Subcutaneous abdominal adipose tissue (tissue), 5 donors: ENCODE measurements at regions not wholly inside any gene's neighbourhood (a gene's known extent, or its start where the extent isn't known, plus 50 kb on each side); places are given as distances from the start of the nearest gene placed in this dataset.
"Not testable (repeated sequence)": the region's sequence is repeated elsewhere in the genome, so short reads cannot be mapped to it uniquely, and the experiment has no call there.

ENCODE experiments used
- H3K27ac ChIP-seq: one replicate; pipeline ENCODE4 v1.7.0; 2013; ENCODE audit warnings: low read depth, mild to moderate bottlenecking, inconsistent platforms, low read length, moderate library complexity
- H3K27me3 ChIP-seq, 5 donors: one replicate each; pipeline ENCODE4 v1.7.0; 2013; ENCODE audit warnings: low read length in 5 of 5, inconsistent platforms in 1 of 5; ENCODE audit not compliant: control insufficient read depth in 5 of 5, insufficient read depth in 4 of 5
- H3K36me3 ChIP-seq, 5 donors: one replicate each; pipeline ENCODE4 v1.7.0; 2013; ENCODE audit warnings: low read length in 5 of 5; ENCODE audit not compliant: control insufficient read depth in 5 of 5, insufficient read depth in 5 of 5
- H3K4me1 ChIP-seq, 5 donors: one replicate each; pipeline ENCODE4 v1.7.0; 2013; ENCODE audit warnings: low read length in 5 of 5, mild to moderate bottlenecking in 3 of 5, moderate library complexity in 1 of 5; ENCODE audit not compliant: control insufficient read depth in 5 of 5, insufficient read depth in 5 of 5
- H3K4me3 ChIP-seq, 5 donors: one replicate each; pipeline ENCODE4 v1.7.0; 2013; ENCODE audit warnings: low read length in 5 of 5, low read depth in 1 of 5
- H3K9ac ChIP-seq, 5 donors: one replicate each; pipeline ENCODE4 v1.7.0; 2013; ENCODE audit warnings: low read length in 5 of 5, mild to moderate bottlenecking in 4 of 5, moderate library complexity in 3 of 5
- H3K9me3 ChIP-seq, 5 donors: one replicate each; pipeline ENCODE4 v1.7.0; 2013; ENCODE audit warnings: low read length in 5 of 5; ENCODE audit not compliant: control insufficient read depth in 5 of 5
- donor health status: healthy.
- donor health status: healthy.
- donor health status: healthy.
- donor health status: healthy.
- donor health status: healthy.

DNA sequence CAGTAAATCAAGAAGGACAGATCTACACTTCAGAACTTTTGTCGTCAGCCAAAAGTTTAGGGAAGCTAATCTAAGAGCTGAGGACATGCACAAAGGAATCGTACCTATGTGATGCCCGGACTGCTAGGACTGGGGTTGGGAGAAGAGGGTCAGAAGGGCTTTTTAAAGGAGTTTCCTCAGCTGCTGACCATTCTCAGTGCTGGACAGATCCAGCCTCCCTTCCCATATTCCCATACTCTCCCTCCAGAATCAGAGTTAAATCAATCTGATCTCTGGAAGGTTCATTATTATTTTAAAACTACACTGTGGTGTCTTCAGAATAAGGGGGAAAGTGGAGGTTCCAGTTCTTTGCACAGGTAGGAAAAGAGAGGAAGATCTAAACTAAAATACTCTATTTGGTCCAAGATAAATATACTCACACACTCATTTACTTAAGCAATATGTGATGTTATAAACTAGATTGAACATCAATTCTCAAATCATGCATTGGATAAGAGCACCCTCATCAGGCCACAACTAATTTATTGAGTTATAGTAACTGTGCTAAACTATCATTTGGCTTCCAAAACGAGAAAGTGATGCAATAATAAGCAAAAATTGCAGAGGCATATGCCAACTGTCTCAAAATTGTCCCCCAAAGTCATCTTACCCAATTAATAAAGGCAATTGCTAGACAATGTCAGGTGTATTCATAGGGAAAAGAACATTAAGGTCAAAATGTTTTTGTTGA lies 124.7 kb downstream of the HNRNPD start:
- Histone ChIP-seq H3K4me1 (no peaks in the 10 kb centered on the region), H3K27ac (no peak overlapping the region), H3K36me3 (no peaks in the 10 kb centered on the region), H3K27me3 (no peaks in the 10 kb centered on the region), H3K9me3 (no peaks in the 10 kb centered on the region), H3K9ac (no peak overlapping the region), H3K4me3 (no peak overlapping the region)

DNA sequence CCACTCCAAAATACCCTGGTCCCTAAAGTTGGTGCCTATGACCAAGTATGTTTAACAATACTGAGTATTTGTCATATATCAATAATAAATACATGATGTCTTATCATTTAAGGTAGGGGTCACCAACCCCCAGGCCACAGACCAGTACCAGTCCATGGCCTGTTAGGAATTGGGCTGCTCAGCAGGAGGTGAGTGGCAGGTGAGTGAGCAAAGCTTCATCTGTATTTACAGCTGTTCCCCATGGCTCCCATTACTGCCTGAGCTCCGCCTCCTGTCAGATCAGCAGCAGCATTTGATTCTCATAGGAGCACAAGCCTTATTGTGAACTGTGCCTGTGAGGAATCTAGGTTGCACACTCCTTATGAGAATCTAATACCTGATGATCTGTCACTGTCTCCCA lies 126.2 kb downstream of the HNRNPD start:
- Histone ChIP-seq H3K27ac (no peak overlapping the region), H3K9ac (no peak overlapping the region), H3K4me3 (no peak overlapping the region), H3K4me1 (no peaks in the 10 kb centered on the region), H3K27me3 (no peaks in the 10 kb centered on the region), H3K36me3 (no peaks in the 10 kb centered on the region), H3K9me3 (no peaks in the 10 kb centered on the region)

GRCh38 chr4:82247171-82247570 lies 126.6 kb downstream of the HNRNPD start:
- no peak overlapping the region for H3K4me3 ChIP-seq
- no peaks in the 10 kb centered on the region for H3K36me3 ChIP-seq
- H3K9ac ChIP-seq: no peak overlapping the region
- H3K4me1 ChIP-seq: no peaks in the 10 kb centered on the region
- H3K27me3 ChIP-seq: no peaks in the 10 kb centered on the region
- no peak overlapping the region for H3K27ac ChIP-seq
- no peaks in the 10 kb centered on the region for H3K9me3 ChIP-seq

GRCh38 chr4:82241534-82241933 lies 132.3 kb downstream of the HNRNPD start:
- Histone ChIP-seq H3K27me3 (no peaks in the 10 kb centered on the region), H3K9ac (no peak overlapping the region), H3K9me3 (no peaks in the 10 kb centered on the region), H3K27ac (no peak overlapping the region), H3K4me1 (no peaks in the 10 kb centered on the region), H3K36me3 (no peaks in the 10 kb centered on the region), H3K4me3 (no peak overlapping the region)

- Histone ChIP-seq H3K36me3 (no peaks in the 10 kb centered on the region), H3K9me3 (no peaks in the 10 kb centered on the region), H3K4me3 (no peak overlapping the region), H3K9ac (no peak overlapping the region), H3K4me1 (no peaks in the 10 kb centered on the region), H3K27ac (no peak overlapping the region), H3K27me3 (no peaks in the 10 kb centered on the region)
Measured at GRCh38 chr4:82240410-82240809, 133.4 kb downstream of the HNRNPD start.

- not testable (repeated sequence) for H3K27me3 ChIP-seq, H3K9ac ChIP-seq, H3K4me1 ChIP-seq, H3K4me3 ChIP-seq, H3K9me3 ChIP-seq, H3K36me3 ChIP-seq, H3K27ac ChIP-seq
Measured at GRCh38 chr4:82237142-82237541, 136.6 kb downstream of the HNRNPD start.

DNA sequence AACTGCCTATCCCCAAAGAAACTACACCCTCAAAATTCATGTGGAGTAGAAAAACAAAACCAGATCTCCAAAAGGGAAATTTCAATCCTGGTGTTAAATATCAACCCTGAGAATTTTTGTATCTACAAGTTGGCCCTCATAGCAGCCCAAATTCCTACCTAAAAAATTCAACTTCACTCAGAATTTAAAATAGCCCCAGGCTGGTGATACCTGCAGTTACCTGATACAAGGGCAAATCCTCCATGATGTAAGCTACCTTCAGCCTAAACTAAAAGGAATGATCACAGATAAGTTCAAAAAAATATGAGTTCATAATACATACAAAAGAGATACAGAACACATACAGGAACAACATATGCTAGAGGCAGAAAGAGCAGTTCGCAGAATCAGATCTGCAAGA lies 138.4 kb downstream of the HNRNPD start:
- H3K9me3 ChIP-seq: no peaks in the 10 kb centered on the region
- H3K27ac ChIP-seq: no peak overlapping the region
- no peak overlapping the region for H3K9ac ChIP-seq
- H3K4me3 ChIP-seq: no peak overlapping the region
- no peaks in the 10 kb centered on the region for H3K36me3 ChIP-seq
- H3K4me1 ChIP-seq: no peaks in the 10 kb centered on the region
- no peaks in the 10 kb centered on the region for H3K27me3 ChIP-seq

DNA sequence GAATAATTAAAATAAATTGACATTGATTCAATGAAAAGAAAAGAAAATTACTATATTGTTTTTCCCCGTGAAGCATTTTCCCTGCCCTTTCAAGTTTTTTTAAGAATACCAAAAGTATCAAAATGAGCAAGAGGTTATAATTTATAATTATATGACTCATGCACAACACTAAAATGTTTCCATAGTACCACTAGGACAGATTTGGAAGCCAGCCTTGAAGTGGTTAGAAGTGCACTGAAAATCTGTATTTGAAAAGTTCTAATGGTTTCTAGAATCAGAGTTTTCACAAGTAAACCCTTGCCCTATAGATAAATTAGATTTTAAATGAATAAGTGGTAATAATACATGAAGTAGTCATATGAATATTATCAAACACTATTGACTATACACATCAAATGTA lies 140.9 kb downstream of the HNRNPD start:
- no peaks in the 10 kb centered on the region for H3K4me1 ChIP-seq
- H3K9ac ChIP-seq: no peak overlapping the region
- H3K27me3 ChIP-seq: no peaks in the 10 kb centered on the region
- no peak overlapping the region for H3K4me3 ChIP-seq
- no peaks in the 10 kb centered on the region for H3K9me3 ChIP-seq
- H3K36me3 ChIP-seq: no peaks in the 10 kb centered on the region
- no peak overlapping the region for H3K27ac ChIP-seq

DNA sequence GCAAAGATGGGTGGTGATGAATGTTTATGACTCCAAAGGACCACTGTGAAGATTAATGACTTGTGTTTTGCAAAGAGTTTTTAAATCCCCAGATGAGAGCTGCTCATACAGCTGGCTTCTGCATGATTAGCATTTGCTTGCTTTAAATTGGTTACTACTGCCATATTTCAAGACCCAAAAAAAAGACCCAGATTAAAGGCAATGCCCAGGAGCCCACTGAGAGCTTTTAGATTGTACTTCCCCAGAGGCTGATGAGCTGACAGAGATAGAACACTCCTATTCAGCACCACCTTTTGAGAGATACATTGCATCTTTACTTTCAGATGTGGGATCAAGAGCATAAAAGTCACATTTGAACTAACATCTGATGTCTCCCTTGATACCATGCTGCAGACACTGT lies 142.0 kb downstream of the HNRNPD start:
- Histone ChIP-seq H3K4me1 (no peaks in the 10 kb centered on the region), H3K36me3 (no peaks in the 10 kb centered on the region), H3K4me3 (no peak overlapping the region), H3K9me3 (no peaks in the 10 kb centered on the region), H3K9ac (no peak overlapping the region), H3K27ac (no peak overlapping the region), H3K27me3 (no peaks in the 10 kb centered on the region)

- no peak overlapping the region for H3K27ac ChIP-seq
- H3K36me3 ChIP-seq: no peaks in the 10 kb centered on the region
- H3K9ac ChIP-seq: no peak overlapping the region
- no peak overlapping the region for H3K4me3 ChIP-seq
- no peaks in the 10 kb centered on the region for H3K4me1 ChIP-seq
- H3K9me3 ChIP-seq: no peaks in the 10 kb centered on the region
- H3K27me3 ChIP-seq: no peaks in the 10 kb centered on the region
Measured at GRCh38 chr4:82230306-82230705, 143.5 kb downstream of the HNRNPD start.

DNA sequence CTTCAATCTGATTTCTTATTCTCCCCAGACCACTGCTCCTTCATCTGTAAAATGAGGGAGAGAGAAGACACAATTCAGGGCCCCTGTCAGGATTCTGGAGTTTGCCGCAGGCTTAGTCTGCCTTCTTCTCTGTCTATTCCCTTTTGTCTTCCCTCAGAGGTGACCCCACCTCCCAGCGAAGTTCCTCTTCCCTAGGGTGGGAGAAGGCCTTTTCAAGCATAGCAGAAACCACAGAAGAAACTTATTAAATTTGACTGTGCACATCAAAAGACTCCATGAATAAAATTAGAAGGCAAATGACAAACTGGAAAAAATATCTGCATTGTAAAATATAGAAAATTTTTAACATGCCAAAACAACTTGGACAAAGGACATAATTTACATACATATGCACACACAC lies 148.8 kb downstream of the HNRNPD start:
- Histone ChIP-seq H3K9me3 (no peaks in the 10 kb centered on the region), H3K4me1 (peaks cover 0 to 4% (median 0%) of the 10 kb centered on the region in 5 donors), H3K4me3 (no peak overlapping the region), H3K27me3 (no peaks in the 10 kb centered on the region), H3K9ac (no peak overlapping the region), H3K36me3 (no peaks in the 10 kb centered on the region), H3K27ac (no peak overlapping the region)
